WTC11 (cell line): ENCODE measurements at regions not wholly inside any gene's neighbourhood (a gene's known extent, or its start where the extent isn't known, plus 50 kb on each side); places are given as distances from the start of the nearest gene placed in this dataset.
"Not testable (repeated sequence)": the region's sequence is repeated elsewhere in the genome, so short reads cannot be mapped to it uniquely, and the experiment has no call there.

Experiments
- ATAC-seq: fragments of 200-7000 bp; cut with Tn5 transposase; 2 replicates; pipeline ENCODE4 v1.10.0; 2021; ENCODE audit warnings: mild to moderate bottlenecking, moderate library complexity
- CTCF ChIA-PET: fragments of 300-600 bp; sonication (Branson Sonifier 250); formaldehyde crosslinking; loops from one replicate; lab custom pipeline; 2021; ENCODE audit warnings: antibody characterized with exemption; lab: Charles Lee
- POLR2A ChIA-PET: fragments of 350-600 bp; sonication (Branson Sonifier 250); formaldehyde crosslinking; loops from one replicate; lab custom pipeline; 2021; ENCODE audit warnings: antibody characterized with exemption; lab: Charles Lee
- DNase-seq: peaks from one replicate; pipeline ENCODE4 v3.0.0; 2021; ENCODE audit warnings: low spot score
- H3K27ac Mint-ChIP-seq: 2 replicates; pipeline ENCODE4 v1.8.0; 2021; ENCODE audit warnings: mixed read lengths
- H3K27me3 Mint-ChIP-seq: 2 replicates; pipeline ENCODE4 v1.8.0; 2021; ENCODE audit warnings: low read depth, mild to moderate bottlenecking, moderate library complexity, mixed read lengths
- H3K36me3 Mint-ChIP-seq: 2 replicates; pipeline ENCODE4 v1.8.0; 2021; ENCODE audit warnings: mixed read lengths
- H3K4me1 Mint-ChIP-seq: 2 replicates; pipeline ENCODE4 v1.8.0; 2022; ENCODE audit warnings: mixed read lengths
- H3K4me3 Mint-ChIP-seq: 2 replicates; pipeline ENCODE4 v1.8.0; 2021; ENCODE audit warnings: mild to moderate bottlenecking, moderate library complexity, mixed read lengths
- H3K9me3 Mint-ChIP-seq: 2 replicates; pipeline ENCODE4 v1.8.0; 2021; ENCODE audit warnings: mixed read lengths

GRCh38 chr5:176066262-176066945 is 98.3 kb upstream of the THOC3 start:
- ATAC-seq, H3K36me3 Mint-ChIP-seq, H3K27me3 Mint-ChIP-seq, DNase-seq, H3K27ac Mint-ChIP-seq, CTCF ChIA-PET, H3K4me1 Mint-ChIP-seq, POLR2A ChIA-PET, H3K9me3 Mint-ChIP-seq, H3K4me3 Mint-ChIP-seq: not testable (repeated sequence)

- ATAC-seq, H3K9me3 Mint-ChIP-seq, POLR2A ChIA-PET, H3K27me3 Mint-ChIP-seq, H3K36me3 Mint-ChIP-seq, DNase-seq, CTCF ChIA-PET, H3K27ac Mint-ChIP-seq, H3K4me3 Mint-ChIP-seq, H3K4me1 Mint-ChIP-seq: not testable (repeated sequence)
These were observed 99.0 kb upstream of the THOC3 start for GRCh38 chr5:176067162-176067561.

- H3K36me3 Mint-ChIP-seq, H3K4me3 Mint-ChIP-seq, DNase-seq, ATAC-seq, H3K9me3 Mint-ChIP-seq, CTCF ChIA-PET, H3K4me1 Mint-ChIP-seq, POLR2A ChIA-PET, H3K27me3 Mint-ChIP-seq, H3K27ac Mint-ChIP-seq: not testable (repeated sequence)
These were observed 99.8 kb upstream of the THOC3 start for GRCh38 chr5:176067948-176068347.

- H3K27me3 Mint-ChIP-seq, H3K27ac Mint-ChIP-seq, H3K9me3 Mint-ChIP-seq, H3K4me3 Mint-ChIP-seq, DNase-seq, H3K36me3 Mint-ChIP-seq, H3K4me1 Mint-ChIP-seq, POLR2A ChIA-PET, ATAC-seq, CTCF ChIA-PET: not testable (repeated sequence)
These were observed 106.0 kb upstream of the THOC3 start for GRCh38 chr5:176073996-176074571.

GRCh38 chr5:176083717-176084116 is 115.6 kb upstream of the THOC3 start:
- H3K4me3 Mint-ChIP-seq, DNase-seq, H3K36me3 Mint-ChIP-seq, ATAC-seq, CTCF ChIA-PET, H3K4me1 Mint-ChIP-seq, H3K27me3 Mint-ChIP-seq, H3K27ac Mint-ChIP-seq, POLR2A ChIA-PET, H3K9me3 Mint-ChIP-seq: not testable (repeated sequence)

GRCh38 chr5:176103083-176103482 is 135.0 kb upstream of the THOC3 start:
- H3K36me3 Mint-ChIP-seq, H3K9me3 Mint-ChIP-seq, H3K27ac Mint-ChIP-seq, ATAC-seq, DNase-seq, H3K27me3 Mint-ChIP-seq, CTCF ChIA-PET, H3K4me3 Mint-ChIP-seq, POLR2A ChIA-PET, H3K4me1 Mint-ChIP-seq: not testable (repeated sequence)

GRCh38 chr5:176112888-176113287 is 125.3 kb upstream of the SIMC1 start:
- CTCF ChIA-PET, H3K4me3 Mint-ChIP-seq, POLR2A ChIA-PET, H3K36me3 Mint-ChIP-seq, H3K27me3 Mint-ChIP-seq, H3K9me3 Mint-ChIP-seq, DNase-seq, H3K27ac Mint-ChIP-seq, ATAC-seq, H3K4me1 Mint-ChIP-seq: not testable (repeated sequence)

- CTCF ChIA-PET, H3K4me3 Mint-ChIP-seq, H3K4me1 Mint-ChIP-seq, DNase-seq, ATAC-seq, H3K36me3 Mint-ChIP-seq, H3K27ac Mint-ChIP-seq, H3K9me3 Mint-ChIP-seq, POLR2A ChIA-PET, H3K27me3 Mint-ChIP-seq: not testable (repeated sequence)
These were observed 124.4 kb upstream of the SIMC1 start for GRCh38 chr5:176113673-176114335.

GRCh38 chr5:176114825-176115224 is 123.4 kb upstream of the SIMC1 start:
- H3K27ac Mint-ChIP-seq, H3K4me1 Mint-ChIP-seq, DNase-seq, POLR2A ChIA-PET, H3K27me3 Mint-ChIP-seq, CTCF ChIA-PET, H3K9me3 Mint-ChIP-seq, H3K36me3 Mint-ChIP-seq, ATAC-seq, H3K4me3 Mint-ChIP-seq: not testable (repeated sequence)

GRCh38 chr5:176117699-176118238 is 120.5 kb upstream of the SIMC1 start:
- H3K36me3 Mint-ChIP-seq, DNase-seq, H3K4me1 Mint-ChIP-seq, H3K27ac Mint-ChIP-seq, ATAC-seq, CTCF ChIA-PET, H3K27me3 Mint-ChIP-seq, POLR2A ChIA-PET, H3K4me3 Mint-ChIP-seq, H3K9me3 Mint-ChIP-seq: not testable (repeated sequence)

- H3K27me3 Mint-ChIP-seq, H3K36me3 Mint-ChIP-seq, DNase-seq, H3K4me1 Mint-ChIP-seq, H3K4me3 Mint-ChIP-seq, POLR2A ChIA-PET, ATAC-seq, H3K9me3 Mint-ChIP-seq, H3K27ac Mint-ChIP-seq: not testable (repeated sequence)
- CTCF ChIA-PET: interaction anchor here (0.6 kb wide), 1 partner anchor 485 kb away, joined by 3 read pairs; no protein-coding TSS in a partner anchor
These were observed 115.9 kb upstream of the SIMC1 start for GRCh38 chr5:176122361-176122760.

- H3K36me3 Mint-ChIP-seq, H3K4me3 Mint-ChIP-seq, POLR2A ChIA-PET, ATAC-seq, H3K27me3 Mint-ChIP-seq, CTCF ChIA-PET, DNase-seq, H3K9me3 Mint-ChIP-seq, H3K4me1 Mint-ChIP-seq, H3K27ac Mint-ChIP-seq: not testable (repeated sequence)
These were observed 114.1 kb upstream of the SIMC1 start for GRCh38 chr5:176124120-176124519.
